Stimulated activated CD4-positive, alpha-beta T cell treated with anti-CD3 and anti-CD28 coated beads, Interleukin-4, amount 100 ng/mL, for 48 hours (primary cell): ENCODE measurements at regions not wholly inside any gene's neighbourhood (a gene's known extent, or its start where the extent isn't known, plus 50 kb on each side); places are given as distances from the start of the nearest gene placed in this dataset.
"Not testable (repeated sequence)": the region's sequence is repeated elsewhere in the genome, so short reads cannot be mapped to it uniquely, and the experiment has no call there.

Source experiments
- DNase-seq, 2 donors: peaks; one replicate each; pipeline ENCODE4 v3.0.0-alpha.2; 2020; ENCODE audit warnings: low read depth in 2 of 2

DNA sequence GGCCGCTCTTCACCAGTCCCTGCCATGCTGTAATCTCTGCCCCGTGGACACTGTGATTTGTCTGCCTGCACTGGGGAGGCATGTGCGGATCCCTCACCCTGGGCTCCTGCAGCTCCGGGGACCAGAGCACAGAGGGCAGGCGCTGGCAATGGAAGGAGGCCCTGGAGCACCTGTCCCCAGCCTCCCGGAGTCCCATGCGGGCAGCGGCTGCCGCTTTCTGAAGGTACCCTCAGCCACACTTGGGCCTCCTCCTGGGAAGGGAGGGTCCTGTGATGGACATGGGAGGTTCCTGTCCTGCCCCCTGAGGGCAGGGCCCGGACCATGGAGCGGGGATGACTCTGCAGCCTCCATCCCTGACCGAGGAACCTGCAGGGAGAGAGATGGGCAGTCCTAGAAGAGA is 297.4 kb upstream of the SFSWAP start:
- DNase-seq: no peak

DNA sequence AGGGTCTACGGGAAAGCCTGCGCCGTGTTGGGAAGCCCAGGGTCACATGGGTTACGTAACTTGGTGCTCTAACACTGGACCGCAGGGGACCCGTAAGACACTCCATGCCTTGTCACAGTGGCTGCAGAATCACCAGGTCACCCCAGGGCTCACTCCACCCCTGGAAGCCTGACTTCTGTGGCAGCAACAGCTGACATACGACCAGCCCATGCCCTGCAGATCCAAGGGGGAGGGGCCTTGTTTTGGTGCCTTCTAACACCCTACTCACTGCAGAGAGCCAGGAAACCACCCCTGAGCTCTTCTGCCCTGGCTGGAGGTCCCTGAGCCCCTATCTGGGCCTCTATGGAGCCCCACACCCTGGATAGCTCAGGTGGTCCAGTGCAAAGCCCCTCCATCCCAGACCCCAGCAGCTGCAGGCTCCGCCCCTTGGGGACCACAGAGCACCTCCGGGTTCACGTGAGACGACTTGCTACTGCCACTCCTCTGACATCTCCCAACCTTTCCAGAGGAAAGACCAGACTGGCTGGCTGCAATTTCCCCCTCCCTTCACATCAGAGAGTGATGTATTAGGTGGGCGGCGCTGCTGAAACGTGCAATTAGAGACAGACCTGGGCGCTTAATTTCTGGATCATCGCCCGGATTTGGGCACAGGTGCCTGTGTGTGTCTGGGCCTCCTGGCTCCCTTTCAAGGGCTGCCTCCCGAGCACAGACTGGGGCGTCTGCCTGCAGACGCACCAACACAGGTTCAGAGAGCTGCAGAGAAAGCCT is 296.6 kb upstream of the SFSWAP start:
- not testable (repeated sequence) for DNase-seq

DNA sequence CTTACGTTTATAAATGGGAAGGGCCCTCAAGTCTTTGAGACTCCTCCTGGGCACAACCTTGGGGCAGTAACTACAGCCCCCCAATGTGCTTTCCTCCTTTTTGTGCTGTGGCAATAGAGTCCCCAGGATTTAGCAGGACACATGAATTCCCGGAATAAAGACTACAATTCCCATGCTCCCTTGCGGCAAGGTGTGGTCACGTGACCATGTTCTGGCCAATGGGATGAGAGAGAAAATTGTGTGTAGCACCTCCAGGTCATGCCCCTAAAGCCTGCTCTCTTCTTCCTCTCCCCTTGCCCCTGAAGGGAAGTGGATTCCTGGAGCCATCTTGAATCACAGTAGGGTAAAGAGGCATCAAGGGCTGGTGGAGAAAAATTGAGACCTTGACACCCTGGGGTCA is 295.1 kb upstream of the SFSWAP start:
- no peak for DNase-seq

DNA sequence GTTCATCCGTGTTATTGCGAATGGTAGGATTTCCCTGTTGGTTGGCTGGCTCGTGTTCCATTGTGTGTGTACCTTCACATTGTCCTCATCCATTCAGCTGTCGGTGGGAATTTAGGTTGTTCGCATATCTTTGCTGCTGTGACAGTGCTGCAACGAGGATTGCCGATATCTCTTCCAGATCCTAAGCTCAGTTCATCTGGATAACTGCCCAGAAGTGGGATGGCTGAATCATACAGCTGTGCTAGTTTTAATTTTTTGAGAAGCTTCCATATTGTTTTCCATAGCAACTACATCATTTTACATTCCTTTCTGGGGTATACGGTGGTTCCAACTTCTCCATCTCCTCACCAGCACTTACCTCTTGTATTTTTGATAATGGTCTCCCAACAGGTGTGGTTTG is 292.8 kb upstream of the SFSWAP start:
- DNase-seq: no peak

DNA sequence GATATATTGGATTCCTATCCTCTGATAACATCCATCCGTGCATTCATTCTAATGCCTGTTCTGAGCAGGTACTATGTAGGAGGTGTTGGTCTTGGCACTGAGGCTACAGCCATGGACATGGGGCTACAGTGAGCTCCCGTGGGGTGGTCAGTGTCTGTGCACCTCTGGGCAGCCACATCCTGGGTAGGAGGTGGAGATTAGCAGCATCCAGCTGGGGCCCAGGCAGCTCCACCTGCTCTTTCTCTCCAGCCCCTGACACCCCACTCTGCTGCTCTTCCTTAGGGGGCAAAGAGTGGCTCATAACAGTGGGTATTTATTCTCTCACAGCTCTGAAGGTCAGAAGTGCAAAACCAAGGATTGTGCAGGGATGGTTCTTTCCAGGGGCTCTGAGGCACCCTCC is 292.0 kb upstream of the SFSWAP start:
- no peak for DNase-seq

DNA sequence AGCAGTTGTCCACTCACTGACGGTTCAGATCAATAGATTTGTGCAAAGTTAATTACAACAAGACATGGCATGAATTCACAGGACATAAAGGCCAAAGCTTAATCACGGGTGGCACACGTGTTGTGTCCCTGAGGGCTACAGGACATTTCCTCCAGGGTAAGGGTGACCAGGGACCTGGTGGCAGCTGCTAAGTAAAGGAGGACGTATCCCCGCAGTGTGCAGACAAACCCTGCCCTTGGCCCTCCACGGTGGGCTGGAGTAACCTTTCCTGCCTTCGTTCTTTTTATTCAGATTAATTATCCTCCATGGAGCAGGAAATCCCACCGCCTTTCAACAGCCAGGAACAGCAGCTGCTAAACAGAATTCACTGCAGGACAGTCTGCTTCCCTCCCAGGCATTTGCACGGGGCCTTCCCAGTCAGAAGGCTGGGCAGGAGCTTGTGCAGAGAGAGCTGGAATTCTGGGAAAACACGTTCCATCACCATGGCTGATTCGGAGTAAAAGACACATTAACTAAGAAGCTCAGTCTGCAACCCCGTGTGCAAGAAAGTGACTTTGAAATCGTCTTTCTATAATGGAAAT is 289.9 kb upstream of the SFSWAP start:
- DNase-seq: no peak

DNA sequence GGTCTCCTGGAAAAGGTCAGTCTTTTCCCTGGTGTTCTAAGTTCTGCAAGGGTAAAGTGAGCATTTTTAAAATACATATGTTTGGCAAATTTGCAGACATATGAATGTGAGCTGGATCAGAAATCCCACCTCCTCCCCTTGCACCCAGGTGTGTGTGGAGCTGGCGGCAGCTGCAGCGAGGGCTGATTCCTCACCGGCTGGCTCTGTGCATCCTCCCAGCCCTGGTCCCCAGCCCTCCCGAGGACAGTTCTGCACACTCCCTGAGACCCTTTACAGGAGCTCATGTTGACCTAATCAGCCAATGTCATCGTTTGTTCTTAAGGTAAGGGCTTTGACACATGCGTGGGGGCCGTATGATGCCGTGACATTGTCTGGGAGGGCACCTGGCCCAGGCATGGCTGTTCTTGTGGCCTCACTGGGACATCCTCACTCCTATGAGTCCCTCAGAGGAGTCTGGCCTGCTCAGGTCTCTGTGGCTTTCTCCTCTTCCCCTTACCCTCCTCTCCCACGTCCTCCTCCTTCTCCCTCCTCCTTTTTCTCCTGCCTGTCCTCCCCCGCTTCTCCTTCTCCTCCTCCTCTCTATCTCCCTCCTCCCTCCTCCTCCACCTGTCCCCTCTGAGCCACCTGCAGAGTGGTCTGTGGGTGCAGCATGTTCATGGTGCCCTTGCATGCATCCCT is 289.2 kb upstream of the SFSWAP start:
- DNase-seq: no peak

DNA sequence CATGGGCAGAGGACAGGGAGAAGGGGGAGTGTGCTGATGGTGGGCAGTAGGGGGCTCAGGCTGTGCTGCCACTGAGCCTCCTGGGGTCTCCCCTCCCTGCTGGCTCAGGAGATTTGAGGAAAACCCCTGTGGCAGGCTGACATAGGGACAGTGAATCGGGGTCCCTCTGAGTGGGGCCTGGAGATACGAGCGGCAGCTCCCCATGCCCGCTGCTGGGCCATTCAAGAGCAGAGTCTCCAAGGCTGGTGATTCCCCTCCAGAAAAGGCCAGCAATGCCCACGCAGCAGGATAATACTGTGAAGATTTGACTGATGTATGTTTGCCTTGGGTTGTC is 288.7 kb upstream of the SFSWAP start:
- DNase-seq: no peak

DNA sequence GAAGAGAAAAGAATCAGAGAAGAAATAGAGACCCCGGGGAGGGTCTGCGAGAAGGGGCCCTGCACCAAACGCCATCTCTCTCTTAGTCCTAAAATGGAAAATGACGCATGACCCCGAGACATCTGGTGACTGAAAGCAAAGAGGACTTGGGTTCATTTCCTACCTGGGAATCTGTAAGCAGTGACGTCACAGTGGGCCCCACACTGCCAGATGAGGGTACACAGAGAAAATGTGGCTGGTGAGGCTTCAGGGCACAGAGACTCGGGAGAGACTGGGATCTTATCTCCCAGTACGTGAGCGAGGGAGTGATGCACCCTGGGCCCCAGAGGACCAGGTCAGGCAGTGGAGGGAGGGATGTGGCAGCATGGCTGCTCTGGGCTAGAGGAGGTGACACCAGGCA is 288.1 kb upstream of the SFSWAP start:
- no peak for DNase-seq

DNA sequence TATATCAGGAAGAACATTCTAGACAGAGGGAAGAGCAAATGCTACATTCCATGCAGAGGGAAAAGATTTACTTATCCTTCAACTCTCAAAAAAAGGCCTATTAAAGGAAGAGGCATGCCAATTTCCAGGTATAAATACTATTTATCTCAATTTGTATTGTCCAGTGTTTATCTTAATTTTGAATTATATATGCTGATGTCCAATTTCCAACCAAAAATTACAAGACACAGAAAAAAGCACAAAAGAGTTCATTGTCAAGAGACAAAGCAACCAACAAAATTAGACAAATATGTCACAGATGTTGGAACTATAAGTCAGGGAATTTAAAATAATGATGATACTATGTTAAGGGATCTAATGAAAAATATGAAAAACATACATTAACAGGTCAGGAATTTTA is 286.6 kb upstream of the SFSWAP start:
- DNase-seq: no peak

DNA sequence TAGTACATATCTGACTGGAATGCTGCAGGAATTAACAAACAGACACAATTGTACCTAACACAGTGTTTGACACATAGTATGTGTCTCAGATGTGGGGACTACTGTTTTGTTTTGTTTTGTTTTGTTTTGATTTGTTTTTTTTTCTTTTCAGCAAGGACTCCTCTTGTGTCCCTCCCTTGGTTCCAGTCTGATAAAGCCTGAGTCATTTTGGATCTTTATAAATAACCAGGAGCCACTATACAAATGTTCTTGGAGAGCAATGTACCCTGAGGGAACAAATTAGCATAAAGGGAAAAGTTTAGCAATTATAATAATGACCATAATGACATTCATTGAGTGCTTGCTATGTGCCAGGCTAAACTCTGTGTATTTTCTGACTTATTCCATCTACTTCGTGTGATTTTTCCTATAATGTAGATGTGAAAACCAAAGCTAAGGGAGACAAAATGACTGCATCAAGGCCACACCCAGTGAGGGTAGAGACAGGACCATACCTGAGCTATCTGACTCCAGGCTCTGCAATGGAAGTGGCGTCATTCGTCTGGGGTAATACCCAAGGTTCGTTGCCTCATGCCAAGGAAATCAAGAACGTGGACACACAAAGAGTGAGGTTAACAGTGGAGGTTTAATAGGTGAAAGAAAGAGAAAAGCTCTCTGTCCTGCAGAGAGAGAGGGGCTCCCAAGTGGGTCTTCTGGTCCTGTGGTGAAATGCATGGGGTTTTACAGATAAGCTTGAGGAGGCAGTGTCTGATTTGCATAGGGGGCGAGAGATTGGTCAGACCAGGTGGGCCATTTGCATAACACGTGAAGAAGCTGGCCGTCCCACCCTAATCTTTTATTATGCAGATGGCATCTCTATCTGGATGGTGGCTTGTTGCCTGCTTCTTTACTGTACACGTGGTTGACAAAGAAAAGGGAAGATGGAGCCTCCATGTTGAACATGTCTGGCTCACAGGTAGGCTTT is 285.5 kb upstream of the SFSWAP start:
- no peak for DNase-seq

DNA sequence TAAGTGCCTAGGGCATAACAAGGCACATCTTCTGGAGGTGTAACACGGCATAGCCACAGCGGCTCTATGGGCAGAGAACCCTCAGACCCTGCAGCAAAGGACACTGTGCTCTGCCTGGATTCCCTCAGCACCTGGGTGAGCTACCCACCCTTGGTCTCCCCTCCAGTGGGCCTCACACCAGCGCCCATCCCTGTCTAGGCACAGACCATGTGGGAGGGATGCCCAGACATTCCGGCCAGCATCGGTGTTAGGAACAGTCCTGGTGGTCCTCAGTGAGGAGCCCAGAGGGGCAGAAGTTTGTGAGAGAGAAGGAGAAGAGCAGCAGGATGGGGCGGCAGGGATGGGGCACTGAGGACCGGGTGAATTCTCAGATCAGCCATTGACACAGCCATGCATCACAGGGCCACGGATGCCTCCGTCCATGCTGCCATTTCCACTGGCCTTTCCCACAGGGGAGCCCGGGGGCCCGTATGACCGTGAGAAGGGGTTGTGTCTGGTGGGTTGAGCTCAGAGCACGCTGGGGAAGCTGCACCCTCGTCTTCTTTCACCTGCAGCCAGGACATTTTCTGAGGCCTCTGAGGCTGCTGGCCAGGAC is 282.7 kb upstream of the SFSWAP start:
- DNase-seq: no peak

DNA sequence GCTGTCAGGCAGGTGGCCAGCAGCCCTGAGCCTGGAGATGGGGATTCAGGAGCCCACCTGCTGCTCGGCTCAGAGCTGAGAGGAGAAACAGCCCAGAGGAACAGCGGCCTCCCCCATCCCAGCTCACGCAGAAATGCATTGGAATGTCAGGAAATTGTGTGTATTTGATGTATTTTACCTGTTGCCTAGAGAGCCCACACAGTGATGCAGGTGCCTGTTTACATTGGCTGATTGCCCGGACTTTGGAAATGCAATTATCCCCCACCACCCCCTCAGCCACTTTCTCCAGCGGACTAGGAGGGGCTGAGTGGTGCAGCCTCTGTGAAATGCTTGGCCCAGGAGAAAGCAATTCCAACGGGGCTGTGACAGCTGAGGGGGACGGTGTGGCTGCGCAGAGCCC is 281.7 kb upstream of the SFSWAP start:
- not testable (repeated sequence) for DNase-seq

DNA sequence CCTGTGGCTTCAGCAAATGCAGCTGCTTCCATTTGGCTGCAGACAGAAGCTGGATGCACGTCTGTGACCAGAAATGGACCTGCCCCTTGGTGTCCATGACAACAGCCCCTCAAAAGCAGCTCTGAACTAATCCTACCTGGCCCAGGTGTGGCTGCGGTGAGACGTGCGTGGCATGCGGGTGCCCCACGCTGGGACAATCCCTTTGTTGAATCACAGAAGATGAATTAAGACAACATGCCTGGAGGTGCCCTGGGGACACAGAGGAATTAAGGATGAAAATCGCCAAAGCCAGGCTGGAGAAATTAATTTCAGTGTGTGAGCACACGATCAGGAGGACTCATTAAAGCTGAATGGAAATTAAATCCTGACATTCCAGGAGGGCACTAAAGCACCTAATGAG is 281.2 kb upstream of the SFSWAP start:
- not testable (repeated sequence) for DNase-seq

DNA sequence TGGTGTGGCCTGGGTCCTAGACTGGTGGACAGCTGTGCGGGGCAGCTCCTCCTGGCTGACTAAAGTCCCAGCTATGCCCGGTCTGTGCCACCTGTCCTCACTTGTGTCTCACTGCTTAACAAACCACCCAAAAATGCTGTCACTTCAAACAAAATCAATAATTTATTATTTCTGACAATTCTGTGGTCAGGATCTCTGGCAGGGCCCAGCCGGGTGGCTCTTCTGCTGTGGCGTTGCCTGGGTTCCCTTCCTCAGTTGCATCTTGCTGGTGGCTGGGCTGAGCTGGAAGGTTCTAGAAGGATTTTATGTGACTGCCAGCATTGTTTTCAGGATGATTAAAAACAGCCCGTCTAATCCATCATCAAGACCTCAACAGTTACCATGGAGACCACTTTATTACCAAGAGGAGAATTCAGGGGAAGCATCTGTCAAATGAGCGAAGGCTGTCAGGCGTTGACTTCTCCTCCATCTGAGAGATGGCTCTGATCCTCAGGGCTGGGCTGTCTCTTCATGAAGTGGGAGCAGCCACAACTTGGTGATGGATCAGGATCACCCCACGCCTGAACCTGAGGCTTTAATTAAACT is 280.6 kb upstream of the SFSWAP start:
- no peak for DNase-seq

DNA sequence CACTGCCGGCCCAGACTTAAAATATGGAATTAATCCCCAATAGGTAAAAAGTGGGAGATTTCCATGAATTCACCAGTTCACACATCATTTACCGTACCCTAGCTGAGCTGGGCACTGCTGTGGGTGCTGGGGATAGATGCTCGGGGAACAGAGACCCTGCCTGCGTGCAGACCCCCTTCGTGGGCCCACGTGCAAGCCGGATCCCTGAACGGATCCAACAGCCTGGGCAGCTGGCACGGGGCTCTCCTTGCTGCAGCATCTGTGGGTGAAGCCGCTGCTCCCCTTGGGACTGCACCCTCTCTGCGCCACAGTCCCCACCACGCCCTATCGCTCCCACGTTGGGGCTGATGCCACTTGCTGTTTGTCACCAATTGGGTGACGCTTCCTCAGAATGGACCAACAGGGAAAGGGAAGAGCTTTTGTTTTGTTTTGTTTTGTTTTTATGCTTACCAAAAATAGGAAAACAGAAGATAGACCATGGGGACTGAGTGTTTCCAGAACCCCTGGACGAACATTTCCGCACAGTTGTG is 279.7 kb upstream of the SFSWAP start:
- DNase-seq: not testable (repeated sequence)

DNA sequence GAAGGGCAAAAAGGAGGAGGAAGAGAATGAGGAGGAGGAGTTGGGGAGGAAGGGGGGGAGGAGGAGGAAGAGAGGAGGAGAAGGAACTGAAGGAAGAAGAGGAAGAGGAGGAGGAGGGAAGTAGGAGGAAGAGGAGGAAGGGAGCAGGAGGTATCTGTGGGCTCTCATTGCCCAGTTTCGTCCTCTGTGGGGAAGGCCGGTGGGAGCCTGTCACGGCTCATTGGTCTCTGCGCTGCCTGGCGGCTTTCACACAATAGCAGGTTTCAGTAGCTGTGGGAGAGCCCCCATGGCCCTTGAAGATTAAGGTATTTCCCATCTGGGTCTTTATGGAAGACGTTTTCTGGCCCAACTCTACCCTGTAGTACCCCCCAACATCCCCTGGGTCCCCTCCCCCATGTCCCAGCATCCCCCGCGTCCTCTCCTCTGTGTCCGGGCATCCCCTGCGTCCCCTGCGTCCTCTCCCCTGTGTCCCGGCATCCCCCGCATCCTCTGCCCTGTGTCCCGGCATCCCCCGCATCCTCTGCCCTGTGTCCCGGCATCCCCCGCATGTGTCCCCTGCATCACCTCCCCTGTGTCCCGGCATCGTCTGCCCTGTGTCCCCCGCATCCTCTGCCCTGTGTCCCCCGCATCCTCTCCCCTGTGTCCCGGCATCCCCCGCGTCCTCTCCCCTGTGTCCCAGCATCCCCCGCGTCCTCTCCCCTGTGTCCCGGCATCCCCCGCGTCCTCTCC is 278.2 kb upstream of the SFSWAP start:
- DNase-seq: no peak

DNA sequence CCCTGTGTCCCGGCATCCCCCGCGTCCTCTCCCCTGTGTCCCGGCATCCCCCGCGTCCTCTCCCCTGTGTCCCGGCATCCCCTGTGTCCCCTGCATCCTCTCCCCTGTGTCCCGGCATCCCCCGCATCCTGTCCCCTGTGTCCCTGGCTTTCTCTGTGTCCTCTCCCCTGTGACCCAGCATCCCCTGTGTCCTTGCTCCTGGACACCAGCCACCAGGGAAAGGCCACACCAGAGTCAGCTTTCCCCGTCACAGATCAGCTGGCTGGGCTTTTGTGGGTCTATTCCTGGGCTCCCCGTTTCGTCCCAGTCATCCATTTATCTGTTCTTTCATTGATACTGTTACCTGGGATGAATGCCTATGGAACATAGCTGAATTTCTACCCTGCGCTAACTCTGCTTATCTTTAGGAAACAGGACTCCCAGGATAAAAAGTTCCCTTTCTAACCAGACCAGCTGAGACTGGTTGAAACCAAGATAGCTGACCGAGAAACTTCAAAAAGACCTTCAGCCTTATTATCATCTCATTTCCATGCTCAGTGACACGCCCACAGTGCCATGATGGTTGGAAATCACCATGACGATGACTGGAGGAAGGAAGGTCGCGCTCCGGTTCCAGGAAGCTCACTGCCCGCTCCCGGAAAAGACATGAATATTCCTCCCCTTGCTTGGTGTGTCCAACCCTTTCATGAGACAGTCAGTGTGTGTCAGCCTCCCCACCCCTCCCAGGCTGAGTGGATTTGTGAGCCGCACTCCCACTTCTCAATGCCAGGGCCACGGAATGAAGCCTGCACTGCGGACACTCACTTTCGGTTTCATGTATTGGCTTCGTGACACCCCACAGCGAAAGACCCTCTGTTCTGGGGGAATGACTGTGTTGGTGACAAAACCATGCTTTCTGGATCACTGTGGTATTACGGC is 276.4 kb upstream of the SFSWAP start:
- DNase-seq: no peak
